PC-3 (cell line): ENCODE measurements at regions not wholly inside any gene's neighbourhood (a gene's known extent, or its start where the extent isn't known, plus 50 kb on each side); places are given as distances from the start of the nearest gene placed in this dataset.

Experiments used
- ATAC-seq: fragments of 200-7000 bp; cut with Tn5 transposase; 2 replicates; pipeline ENCODE4 v1.9.1; 2020; ENCODE audit warnings: mild to moderate bottlenecking, moderate library complexity
- BruUV-seq: library from RNA; stranded (reverse); fragments of 400-500 nt; replicated peaks from 2 replicates; lab custom pipeline; 2021; lab: Mats Ljungman, UMichigan
- CTCF ChIA-PET: fragments of 300-600 bp; sonication (Branson Sonifier 250); formaldehyde crosslinking; loops from one replicate; lab custom pipeline; 2022; ENCODE audit warnings: antibody characterized with exemption; lab: Charles Lee
- POLR2A ChIA-PET: fragments of 300-600 bp; sonication (Branson Sonifier 250); formaldehyde crosslinking; loops from one replicate; lab custom pipeline; 2022; ENCODE audit warnings: antibody characterized with exemption; ENCODE audit not compliant: unreplicated experiment; lab: Charles Lee
- DNase-seq: peaks from one replicate; pipeline ENCODE4 v3.0.0-alpha.2; 2015
- H2AFZ ChIP-seq: fragments of 300-600 bp; sonication (generic); 2 replicates; pipeline ENCODE4 v1.6.0; 2016; ENCODE audit warnings: antibody characterized with exemption, low read length
- H3F3A ChIP-seq: fragments of 300-600 bp; sonication (generic); one replicate; pipeline ENCODE4 v1.6.0; 2017; ENCODE audit warnings: antibody characterized with exemption, low read length, control low read depth, mild to moderate bottlenecking; ENCODE audit not compliant: unreplicated experiment
- H3K27ac ChIP-seq: fragments of 300-600 bp; sonication (generic); 2 replicates; pipeline ENCODE4 v1.5.1; 2016; ENCODE audit warnings: mild to moderate bottlenecking, low read length
- H3K27me3 ChIP-seq: fragments of 300-600 bp; sonication (generic); 2 replicates; pipeline ENCODE4 v1.6.1; 2016; ENCODE audit warnings: low read length, mixed read lengths
- H3K36me3 ChIP-seq: fragments of 300-600 bp; sonication (generic); 2 replicates; pipeline ENCODE4 v1.6.1; 2016; ENCODE audit warnings: low read depth, mixed run types, low read length, mixed read lengths
- H3K4me1 ChIP-seq: fragments of 300-600 bp; sonication (generic); 2 replicates; pipeline ENCODE4 v1.5.1; 2016; ENCODE audit warnings: low read length; ENCODE audit not compliant: insufficient read depth
- H3K4me2 ChIP-seq: fragments of 300-600 bp; sonication (generic); 2 replicates; pipeline ENCODE4 v1.6.0; 2016; ENCODE audit warnings: low read length
- H3K4me3 ChIP-seq: fragments of 300-600 bp; sonication (generic); 2 replicates; pipeline ENCODE4 v1.5.1; 2016; ENCODE audit warnings: mild to moderate bottlenecking, low read length, mixed read lengths
- H3K79me2 ChIP-seq: fragments of 300-600 bp; sonication (generic); 2 replicates; pipeline ENCODE4 v1.6.1; 2017; ENCODE audit warnings: low read length, mixed read lengths
- H3K9ac ChIP-seq: fragments of 300-600 bp; sonication (generic); 2 replicates; pipeline ENCODE4 v1.6.0; 2016; ENCODE audit warnings: mild to moderate bottlenecking, low read length
- H3K9me2 ChIP-seq: fragments of 300-600 bp; sonication (generic); replicated peaks from 2 replicates; pipeline ENCODE4 v1.6.1; 2016; ENCODE audit warnings: mixed run types, low read length, mixed read lengths
- H3K9me3 ChIP-seq: fragments of 300-600 bp; sonication (generic); 2 replicates; pipeline ENCODE4 v1.6.1; 2016; ENCODE audit warnings: low read length, mixed read lengths
- H4K20me1 ChIP-seq: fragments of 300-600 bp; sonication (generic); 2 replicates; pipeline ENCODE4 v1.6.1; 2016; ENCODE audit warnings: low read length, mixed read lengths
- CTCF ChIP-seq: fragments of 300-600 bp; sonication (generic); conservative IDR thresholded peaks from 2 replicates; pipeline ENCODE4 v1.5.1; 2017; ENCODE audit warnings: antibody characterized with exemption, low read depth, mild to moderate bottlenecking, low read length
- EZH2 ChIP-seq: fragments of 300-600 bp; sonication (generic); IDR thresholded peaks from one replicate; pipeline ENCODE4 v1.6.1; 2017; ENCODE audit warnings: antibody characterized with exemption, mild to moderate bottlenecking, low read length; ENCODE audit not compliant: unreplicated experiment
- EZH2phosphoT487 ChIP-seq: fragments of 300-600 bp; sonication (generic); IDR thresholded peaks from 2 replicates; pipeline ENCODE4 v1.6.1; 2018; ENCODE audit warnings: mild to moderate bottlenecking, antibody characterized with exemption, low read length, borderline replicate concordance
- intact Hi-C: fragments of 100-400 bp; cut with micrococcal nuclease; formaldehyde crosslinking; loops from 2 replicates; pipeline ENCODE4 v1.9.0; 2023

GRCh38 chr2:236857781-236858180, 227.9 kb upstream of the COPS8 start:
- Histone ChIP-seq H2AFZ (no peak overlapping the region), H3K9me2 (no peaks in the 10 kb centered on the region), H4K20me1 (no peaks in the 10 kb centered on the region), H3K27ac (no peak overlapping the region), H3K4me3 (no peak overlapping the region), H3K27me3 (no peaks in the 10 kb centered on the region), H3K36me3 (no peaks in the 10 kb centered on the region), H3K4me1 (no peaks in the 10 kb centered on the region), H3F3A (no peaks in the 10 kb centered on the region), H3K9ac (no peak overlapping the region), H3K9me3 (no peaks in the 10 kb centered on the region), H3K4me2 (no peak overlapping the region), H3K79me2 (no peaks in the 10 kb centered on the region)
- POLR2A ChIA-PET: no interaction called here
- ATAC-seq (no peak), DNase-seq (no peak)
- CTCF ChIA-PET: no interaction called here
- no TSS peak for BruUV-seq
- intact Hi-C loops: no loop called here
- TF ChIP-seq EZH2phosphoT487 (no peak), CTCF (no peak), EZH2 (no peak)

GRCh38 chr2:236858661-236859060, 227.0 kb upstream of the COPS8 start:
- POLR2A ChIA-PET: no interaction called here
- H3K27me3 ChIP-seq: no peaks in the 10 kb centered on the region

GRCh38 chr2:236859908-236860307, 225.8 kb upstream of the COPS8 start:
- Histone ChIP-seq H2AFZ (no peak overlapping the region), H3K27ac (no peak overlapping the region), H3K36me3 (no peaks in the 10 kb centered on the region), H3K9me3 (no peaks in the 10 kb centered on the region), H3K4me1 (no peaks in the 10 kb centered on the region), H3F3A (no peaks in the 10 kb centered on the region), H3K9ac (no peak overlapping the region), H3K4me2 (no peak overlapping the region), H3K27me3 (no peaks in the 10 kb centered on the region), H4K20me1 (no peaks in the 10 kb centered on the region), H3K4me3 (no peak overlapping the region), H3K9me2 (no peaks in the 10 kb centered on the region), H3K79me2 (no peaks in the 10 kb centered on the region)
- POLR2A ChIA-PET: no interaction called here
- CTCF ChIA-PET: no interaction called here
- BruUV-seq: no TSS peak
- DNase-seq (no peak), ATAC-seq (no peak)
- no peak for TF ChIP-seq CTCF
- no peak for TF ChIP-seq EZH2phosphoT487
- no peak for TF ChIP-seq EZH2
- intact Hi-C loops: no loop called here

More at GRCh38 chr2:236858661-236859060, 227.0 kb upstream of the COPS8 start:
- Histone ChIP-seq H3K9me2 (no peaks in the 10 kb centered on the region), H4K20me1 (no peaks in the 10 kb centered on the region), H3K9ac (no peak overlapping the region), H3K36me3 (no peaks in the 10 kb centered on the region), H2AFZ (no peak overlapping the region), H3K4me3 (no peak overlapping the region), H3K27ac (no peak overlapping the region), H3K79me2 (no peaks in the 10 kb centered on the region), H3K4me2 (no peak overlapping the region), H3F3A (no peaks in the 10 kb centered on the region), H3K4me1 (no peaks in the 10 kb centered on the region), H3K9me3 (no peaks in the 10 kb centered on the region)
- no peak for TF ChIP-seq CTCF
- TF ChIP-seq EZH2phosphoT487: no peak
- no peak for TF ChIP-seq EZH2
- CTCF ChIA-PET: no interaction called here
- ATAC-seq (no peak), DNase-seq (no peak)
- intact Hi-C loops: no loop called here
- BruUV-seq: no TSS peak
